Cerebellar nuclear complex (tissue), 1 donor: ENCODE measurements at regions not wholly inside any gene's neighbourhood (a gene's known extent, or its start where the extent isn't known, plus 50 kb on each side); places are given as distances from the start of the nearest gene placed in this dataset.

Experiments
- DNase-seq, 2 experiments: peaks; one replicate each; lab custom pipeline; 2025; lab: John Stamatoyannopoulos, UW

DNA sequence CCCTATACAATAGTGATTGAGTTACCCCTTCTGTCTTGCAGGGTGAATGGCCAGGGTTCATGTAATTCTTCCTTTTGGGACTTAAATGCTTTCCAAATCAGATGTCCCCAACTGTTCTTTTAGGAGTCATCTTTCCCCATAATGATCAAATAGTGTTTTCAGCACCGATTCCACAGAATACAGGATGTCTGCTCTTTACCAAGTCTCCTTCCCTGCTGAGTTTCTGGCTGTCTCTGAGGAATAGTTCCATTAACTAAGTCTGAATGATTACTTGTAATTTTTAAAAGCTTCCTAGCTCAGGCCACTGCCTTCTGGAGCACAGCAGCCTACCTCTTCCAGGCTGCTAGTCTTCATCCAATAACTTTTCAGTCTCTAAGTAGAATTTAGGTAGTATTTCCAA is 630.7 kb upstream of the ZNF608 start:
- no peak for DNase-seq

DNA sequence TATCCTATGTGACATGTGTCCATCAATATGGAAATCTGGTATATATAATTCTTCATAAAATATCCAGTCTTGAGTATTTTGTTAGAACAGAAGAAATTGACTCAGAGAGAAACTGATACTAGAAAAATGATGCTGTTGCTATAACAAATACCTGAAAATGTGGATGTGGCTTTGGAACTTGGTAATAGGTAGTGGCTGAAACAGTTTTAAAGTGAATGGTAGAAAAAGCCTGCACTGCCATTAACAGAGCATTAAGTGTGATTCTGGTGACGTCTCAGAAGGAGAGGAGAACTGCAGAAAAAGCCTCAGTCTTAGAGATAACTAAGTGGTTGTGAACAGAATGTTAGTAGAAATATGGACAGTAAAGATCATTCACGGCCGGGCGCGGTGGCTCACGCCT is 634.9 kb upstream of the ZNF608 start:
- no peak for DNase-seq

DNA sequence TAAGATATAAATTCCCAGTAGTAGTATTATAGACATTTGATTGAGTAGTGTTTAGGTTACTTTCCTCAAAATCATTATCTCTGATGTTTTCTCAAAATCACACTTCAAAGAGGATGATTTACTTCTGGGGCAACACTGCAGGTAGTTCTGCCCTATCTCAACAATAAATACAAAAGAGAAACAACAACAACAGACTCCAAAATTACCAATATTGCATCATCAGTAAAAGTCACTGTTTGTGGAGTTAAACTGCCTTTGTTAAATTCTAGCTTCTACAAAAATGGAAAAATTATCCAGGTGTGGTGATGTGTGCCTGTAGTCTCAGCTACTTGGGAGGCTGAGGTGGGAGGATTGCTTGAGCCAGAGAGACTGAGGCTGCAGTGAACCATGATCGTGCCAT is 637.6 kb upstream of the ZNF608 start:
- no peak for DNase-seq

DNA sequence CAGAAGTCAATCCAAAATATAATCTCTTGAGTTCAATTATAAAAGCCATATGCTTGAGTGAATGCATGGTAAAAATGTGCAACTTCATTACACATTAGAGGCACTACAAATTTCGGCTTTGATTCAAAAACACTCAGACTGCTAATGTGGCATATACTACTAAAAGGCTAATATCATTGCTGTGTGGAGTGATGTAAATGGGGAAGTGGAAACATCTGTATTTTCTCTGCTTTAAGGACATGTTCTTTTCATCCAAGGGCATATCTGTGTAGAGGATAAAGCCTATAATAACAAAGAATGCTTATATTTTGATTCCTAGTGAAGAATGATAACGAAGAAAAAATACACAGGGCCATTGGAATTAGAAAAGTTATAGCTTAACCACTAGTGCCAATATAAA is 643.9 kb upstream of the ZNF608 start:
- no peak for DNase-seq

DNA sequence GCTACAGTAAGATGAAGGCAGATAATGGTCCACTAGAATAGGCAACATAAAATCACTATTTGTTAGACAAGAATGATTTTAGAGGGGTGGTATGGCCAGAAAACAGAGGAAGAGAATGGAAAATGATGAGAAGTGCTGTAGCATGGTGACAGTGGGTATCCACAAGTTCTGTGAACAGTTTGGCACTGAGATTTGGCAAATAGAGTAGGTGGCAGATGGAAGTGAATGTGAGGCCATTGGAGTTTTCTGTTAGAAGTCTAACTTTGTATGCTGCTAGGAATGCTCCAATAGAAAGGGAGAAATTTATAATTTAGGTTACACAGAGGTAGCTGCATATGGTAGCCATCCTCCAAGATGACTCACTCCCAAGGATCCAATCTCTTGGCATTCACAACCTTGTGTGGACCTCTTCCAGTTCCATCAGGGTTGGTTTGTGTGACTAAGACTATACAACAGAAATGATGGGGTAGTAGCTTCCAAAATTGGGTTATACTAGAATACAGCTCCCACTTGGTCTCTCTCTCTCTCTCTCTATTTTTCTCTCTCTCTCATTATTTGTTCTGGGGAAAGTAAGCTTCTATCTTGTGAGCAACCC is 646.9 kb upstream of the ZNF608 start:
- DNase-seq, result no peak

DNA sequence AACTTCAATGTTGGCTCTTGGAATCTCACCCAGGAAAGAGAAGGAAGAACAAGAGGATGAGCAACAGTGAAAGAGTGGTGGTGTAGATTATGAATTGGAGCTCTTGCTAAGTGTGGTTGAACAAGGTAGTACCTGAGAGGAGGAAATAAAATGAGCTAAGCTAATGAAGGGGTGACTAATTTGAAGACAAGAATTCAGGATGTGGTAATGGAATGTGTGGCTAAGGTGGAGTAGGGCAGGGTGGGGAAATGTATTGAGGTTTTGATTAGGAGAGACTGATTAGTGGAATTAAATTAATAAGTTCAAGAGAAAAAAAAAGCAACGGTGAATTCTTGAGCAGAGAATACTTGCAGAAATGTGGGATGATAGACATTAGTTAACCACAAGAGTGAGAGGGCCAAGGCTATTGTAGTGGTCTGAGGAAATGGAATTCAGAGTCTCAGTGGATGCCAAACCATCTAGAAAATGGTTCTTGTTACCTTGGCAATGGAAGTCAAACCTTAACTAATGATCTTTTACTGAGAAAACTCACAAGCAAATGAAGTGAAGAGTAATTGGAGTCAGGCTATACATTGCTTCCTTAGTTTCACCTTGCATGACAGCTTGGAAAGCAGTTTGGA is 648.3 kb upstream of the ZNF608 start:
- DNase-seq, result no peak

DNA sequence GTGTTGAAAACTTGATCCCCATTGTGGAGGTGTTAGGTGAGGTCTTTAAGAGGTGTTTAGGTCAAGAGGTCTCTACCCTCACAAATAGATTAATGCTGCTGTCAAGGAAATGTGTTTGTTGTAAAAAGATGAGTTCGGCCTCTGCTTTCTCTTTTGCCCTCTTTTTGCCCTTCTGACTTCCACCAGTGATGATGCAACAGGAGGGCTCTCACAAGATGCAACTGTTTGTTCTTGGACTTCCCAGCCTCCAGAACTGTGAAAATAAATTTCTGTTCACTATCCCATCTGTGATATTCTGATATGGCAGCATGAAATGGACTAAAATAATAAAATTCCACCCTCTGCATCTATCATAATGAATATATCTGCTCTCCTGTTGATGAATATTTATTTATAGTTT is 650.0 kb upstream of the ZNF608 start:
- no peak for DNase-seq

DNA sequence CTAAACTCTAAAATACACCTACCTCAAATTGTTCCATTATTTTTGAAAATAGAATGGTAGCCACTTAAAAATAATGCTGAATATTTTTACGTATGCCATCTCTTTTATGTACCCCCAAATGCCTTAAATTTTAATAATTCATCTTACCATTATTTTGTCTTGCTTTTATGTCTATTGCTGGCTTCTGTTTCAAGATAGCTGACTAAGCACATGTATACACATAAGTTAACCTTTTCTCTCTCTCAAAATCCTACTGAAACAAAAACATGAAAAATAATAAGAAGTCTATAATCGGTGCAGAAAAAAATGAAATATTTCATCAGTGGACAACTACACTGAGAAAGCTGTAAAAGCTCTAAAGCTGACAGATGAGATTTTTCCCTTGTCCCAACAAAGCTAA is 652.0 kb upstream of the ZNF608 start:
- DNase-seq, result no peak

DNA sequence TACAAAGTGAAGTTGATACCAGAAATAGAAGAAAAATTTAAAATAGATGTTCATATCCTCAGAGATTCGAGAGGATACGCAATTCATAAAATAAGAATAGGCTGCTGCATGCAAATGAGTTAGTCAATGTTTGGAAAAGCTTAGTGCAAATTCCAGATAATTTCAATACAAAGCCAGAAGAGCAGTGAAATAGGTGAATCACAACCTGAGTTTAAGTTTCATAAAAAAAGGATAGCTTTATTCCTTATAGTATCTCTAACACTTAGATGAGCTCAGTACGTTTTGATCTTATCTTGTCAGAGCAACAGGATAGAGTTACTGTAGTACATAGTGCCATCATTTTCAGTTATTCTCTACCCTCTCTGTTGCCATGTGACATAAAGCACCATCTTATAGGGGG is 653.4 kb upstream of the ZNF608 start:
- DNase-seq, result no peak

DNA sequence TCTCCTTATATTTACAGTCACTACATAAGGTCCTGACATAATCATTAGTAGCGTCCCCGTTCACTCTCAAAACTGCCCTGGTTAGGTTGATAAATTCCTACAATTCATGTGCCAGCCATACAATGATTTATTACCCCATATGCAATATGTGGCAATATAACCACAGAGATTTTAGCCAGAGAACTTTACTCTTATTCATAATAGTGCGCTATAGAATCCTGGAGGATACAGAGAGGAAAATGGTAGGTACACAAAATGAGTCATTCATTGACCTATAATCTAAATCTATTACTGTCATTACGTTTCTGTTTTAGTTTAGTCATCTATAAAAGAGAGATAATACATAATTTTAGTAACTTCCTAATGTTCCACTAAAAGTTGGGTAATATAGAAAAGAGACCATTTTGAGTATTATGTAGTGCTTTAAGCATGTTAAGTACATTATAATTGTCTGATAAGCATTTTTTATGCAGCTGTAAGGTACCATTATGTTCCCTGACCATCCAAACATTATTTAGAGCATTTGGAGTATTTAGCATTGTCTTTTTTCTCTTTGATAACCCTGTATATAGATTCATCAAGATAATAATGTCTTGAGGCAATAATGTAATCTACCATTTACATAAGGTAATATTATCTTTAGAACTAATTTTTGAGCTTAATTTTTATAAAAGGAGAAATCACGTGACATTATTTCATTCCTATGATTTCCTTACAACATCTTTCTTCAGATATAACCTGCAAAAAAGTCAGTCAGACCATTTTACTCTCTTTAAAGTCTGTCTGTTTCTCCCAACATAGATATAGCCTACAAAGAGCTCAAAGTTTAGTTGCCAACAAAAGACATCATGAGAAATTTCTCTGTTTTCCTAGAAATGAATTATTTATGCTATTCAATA is 655.5 kb upstream of the ZNF608 start:
- DNase-seq, result no peak

DNA sequence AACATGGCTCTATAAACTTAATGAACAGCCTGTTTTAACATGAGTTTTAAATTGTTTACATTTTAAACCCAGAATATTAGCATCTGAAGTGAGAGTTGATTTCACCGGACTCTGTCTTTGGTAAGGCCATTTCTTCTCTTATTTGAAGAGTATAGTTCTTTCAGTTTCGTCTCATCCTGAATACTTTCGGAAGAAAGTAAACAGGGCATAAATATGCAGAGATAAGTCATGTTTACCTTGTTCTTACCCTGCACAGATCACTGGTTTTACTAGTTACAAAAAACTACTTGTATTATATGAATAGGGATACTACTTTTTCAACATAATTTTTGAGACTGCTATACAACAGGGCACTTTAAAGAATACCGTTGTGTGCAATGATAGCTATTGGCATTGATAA is 656.3 kb upstream of the ZNF608 start:
- DNase-seq, result no peak

DNA sequence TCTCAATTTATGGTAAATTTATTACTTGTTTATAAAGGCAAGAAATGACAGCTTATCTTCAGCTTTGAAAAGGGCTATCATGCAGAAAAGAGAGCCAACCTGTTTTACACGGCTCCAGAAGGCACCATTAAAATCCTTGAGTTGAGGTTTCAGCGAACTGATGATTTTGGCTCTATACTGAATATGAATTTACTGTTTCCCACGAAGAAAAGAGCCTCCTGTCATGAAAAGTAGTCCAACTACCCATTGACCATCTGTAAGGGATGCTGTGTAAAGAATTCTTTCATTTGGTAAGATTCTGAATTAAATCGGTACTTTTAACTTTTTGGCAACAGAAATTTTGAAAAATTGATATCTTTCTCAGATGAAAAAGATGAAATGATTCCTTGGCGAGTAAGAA is 657.6 kb upstream of the ZNF608 start:
- no peak for DNase-seq

DNA sequence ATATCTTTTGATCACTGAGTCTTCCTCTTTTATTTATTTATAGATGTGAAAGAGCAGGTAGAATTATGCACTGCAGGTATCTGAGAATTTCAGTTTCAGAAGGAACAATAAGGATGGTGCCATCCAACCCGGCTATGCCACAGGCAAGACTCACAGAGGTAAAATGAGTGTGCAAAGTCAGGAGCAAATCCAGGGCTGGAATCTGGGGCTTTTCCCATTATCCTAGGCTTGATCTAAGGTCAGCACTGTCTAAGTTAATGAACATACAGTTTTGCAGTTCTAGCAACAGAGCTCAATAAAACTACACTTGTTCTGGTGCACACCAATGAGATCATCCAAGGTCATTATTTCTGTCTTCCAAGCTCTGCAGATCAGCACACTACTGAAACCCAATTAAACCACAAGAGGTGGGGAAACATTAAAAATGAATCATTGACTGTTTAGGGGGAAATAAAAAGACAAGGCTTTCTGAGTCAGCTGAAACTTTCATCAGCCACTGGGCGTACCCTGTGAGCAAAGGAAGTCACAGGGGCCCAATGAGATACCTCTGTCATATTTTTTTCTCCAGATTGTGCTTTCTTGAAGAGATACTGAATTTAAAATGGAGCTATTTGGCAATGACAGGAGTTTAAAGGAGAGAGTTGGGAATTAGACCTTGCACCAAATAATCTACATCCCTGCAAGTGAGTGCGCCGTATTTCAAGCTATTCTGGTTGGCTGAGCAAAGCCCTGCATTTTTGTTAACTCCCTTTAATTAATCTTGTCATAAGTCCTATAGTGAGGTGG is 662.2 kb upstream of the ZNF608 start:
- no peak for DNase-seq

DNA sequence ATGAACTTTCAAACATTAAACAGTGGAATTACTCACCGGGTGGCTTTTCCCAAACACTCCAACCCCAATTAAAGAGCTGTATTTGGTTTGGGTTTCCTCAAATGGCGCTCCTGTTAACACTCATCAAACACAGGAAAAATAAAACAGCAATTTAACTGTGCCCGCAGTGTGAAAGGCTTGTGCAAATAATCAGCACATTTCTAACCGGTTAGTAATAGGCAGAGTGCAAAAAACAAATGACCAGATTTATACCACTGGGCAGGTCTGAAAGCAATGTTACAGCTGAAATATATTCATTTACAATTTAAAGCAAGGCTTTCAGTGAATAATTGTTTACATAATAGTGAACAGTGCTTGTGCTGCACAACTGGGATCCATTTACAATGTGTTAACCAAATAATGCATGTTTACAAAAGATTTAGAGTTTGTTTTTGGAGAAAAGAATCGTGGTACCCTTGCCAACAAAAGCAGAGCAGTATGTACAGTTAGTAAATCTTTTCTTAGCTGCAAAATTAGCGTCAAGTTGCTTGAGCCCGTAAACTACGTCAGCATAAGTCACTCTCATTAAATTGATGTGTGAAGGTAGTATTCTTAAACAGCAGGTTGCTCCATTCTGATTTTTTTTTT is 662.9 kb upstream of the ZNF608 start:
- no peak for DNase-seq

DNA sequence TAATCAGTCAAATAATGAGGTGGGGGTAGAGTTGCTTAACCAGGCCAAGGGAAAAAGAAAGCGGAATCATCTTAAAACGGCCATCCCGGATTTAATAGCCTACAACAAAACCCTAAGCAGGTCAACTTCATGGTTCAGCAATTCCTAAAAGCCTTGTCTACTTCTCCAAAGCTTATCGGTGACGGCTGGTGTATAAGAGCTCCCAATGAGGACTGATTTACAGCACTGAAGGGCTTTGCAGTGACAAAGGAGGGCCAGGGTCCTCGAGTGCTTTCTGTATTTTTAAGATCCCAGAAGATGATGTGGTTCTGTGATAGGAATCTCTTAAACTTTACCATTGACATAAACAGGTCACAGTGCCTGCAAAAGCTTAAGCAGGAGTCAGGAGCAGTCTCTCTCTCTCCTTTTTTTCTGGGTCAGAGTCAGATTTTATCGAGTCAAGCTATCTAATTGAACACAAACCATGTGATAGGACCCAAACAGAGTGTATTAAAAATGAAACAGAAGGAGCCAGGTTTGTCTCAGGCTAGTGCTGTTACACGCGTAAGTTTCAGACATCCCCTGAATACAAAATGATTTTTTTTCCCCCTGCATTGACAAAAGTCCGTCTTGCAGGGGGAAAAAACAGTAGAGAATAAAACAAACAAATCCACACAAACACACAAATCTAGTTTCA is 663.6 kb upstream of the ZNF608 start:
- DNase-seq, result peak in 1 of 2 experiments; percentile 10

DNA sequence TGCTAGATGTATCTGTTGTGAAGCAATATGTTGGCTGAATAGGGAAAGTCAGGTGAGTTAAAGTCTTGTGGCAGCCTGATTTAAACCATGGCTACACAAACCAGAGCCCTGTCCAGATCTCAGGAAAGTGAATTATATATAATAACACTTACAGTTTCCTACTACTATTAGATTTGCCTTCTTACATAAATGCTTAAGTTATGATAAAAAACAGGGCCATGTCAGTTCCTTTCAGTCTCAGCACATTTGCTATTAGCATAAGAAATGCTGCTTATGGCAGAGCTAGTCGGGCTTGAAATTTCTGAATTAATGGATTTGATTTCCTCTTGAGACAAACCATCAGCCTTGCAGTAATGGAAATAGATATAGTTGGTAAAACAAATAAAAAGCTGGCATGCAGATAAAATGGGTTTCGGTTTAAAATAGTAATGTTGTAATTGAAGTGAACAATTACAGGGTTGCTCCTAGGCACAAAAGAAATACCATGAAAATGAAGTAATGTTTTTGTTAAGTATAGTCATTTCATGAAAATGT is 664.2 kb upstream of the ZNF608 start:
- DNase-seq, result no peak

DNA sequence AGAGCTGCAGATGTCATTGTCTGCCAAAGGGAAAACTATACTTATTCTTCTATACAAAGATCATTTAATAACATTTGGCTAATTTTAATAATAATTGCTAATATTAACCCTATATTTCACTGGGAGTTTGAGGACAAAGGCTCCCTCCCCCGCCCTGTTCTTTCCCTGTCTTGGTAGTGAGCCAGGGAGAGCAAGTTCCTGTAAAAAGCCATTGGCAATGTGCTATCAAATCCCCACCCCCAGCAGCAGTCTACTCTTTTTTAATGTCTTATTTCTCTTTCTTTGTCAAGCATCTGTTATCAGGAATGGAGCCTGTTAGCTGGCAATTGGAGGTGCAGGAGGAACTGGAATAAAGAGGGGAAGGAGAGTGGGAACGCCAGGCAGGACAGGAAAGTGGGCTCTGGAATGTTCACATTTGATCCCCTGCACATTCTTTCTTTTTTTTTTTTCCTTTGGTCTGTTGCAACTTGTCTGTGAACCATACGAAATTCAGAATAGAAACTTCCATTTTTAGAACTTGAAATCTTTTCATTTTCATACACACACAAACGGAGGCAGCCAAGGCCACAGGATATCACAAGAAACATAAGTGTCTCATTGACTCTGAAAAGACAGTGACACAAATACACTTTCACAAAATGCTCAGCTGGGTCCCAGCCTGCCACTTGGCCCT is 664.8 kb upstream of the ZNF608 start:
- peak in 1 of 2 experiments; percentile 29 for DNase-seq

DNA sequence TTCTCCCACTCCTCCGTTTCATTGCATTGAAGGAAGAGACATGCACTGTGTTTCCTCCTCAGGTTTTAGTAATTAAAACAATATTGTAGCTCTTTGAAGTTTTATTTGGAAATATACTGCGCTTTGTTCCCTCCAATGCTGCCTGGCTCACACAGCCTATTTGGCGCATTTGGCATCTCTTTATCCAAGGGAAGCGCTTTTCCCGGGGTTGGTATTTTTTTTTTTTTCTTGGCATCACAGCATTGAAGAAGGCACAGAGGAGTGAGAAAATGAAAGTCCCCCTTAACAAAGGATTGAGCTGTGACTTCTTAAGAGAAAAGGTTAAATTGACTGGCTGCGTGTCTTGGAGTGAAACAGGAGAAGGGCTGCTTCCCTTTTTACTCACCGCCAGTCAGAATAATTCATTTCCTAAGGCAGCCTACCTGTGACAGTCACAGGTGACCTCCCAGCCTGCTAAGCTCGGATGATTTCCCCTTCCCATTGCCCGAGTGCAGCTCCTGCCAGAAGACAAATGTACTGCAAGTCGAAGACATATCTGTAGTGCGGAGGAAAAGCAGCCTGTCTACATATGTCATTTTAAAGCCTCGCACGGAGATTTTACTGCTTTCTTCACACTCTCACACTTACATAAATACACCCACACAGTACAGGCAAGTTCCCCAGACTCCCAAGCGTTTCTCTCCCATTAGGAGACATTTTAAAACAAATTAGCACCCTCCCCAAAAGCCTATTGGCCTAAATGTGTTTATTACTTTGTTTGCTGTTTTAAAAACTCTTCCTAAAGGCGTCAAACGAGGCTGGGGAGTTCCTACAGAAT is 665.5 kb upstream of the ZNF608 start:
- DNase-seq, result peak; percentile 24
